DMS79 (cell line): ENCODE measurements at regions not wholly inside any gene's neighbourhood (a gene's known extent, or its start where the extent isn't known, plus 50 kb on each side); places are given as distances from the start of the nearest gene placed in this dataset.
"Not testable (repeated sequence)": the region's sequence is repeated elsewhere in the genome, so short reads cannot be mapped to it uniquely, and the experiment has no call there.

Experiments used
- DNase-seq: peaks from one replicate; lab custom pipeline; 2025; lab: John Stamatoyannopoulos, UW

DNA sequence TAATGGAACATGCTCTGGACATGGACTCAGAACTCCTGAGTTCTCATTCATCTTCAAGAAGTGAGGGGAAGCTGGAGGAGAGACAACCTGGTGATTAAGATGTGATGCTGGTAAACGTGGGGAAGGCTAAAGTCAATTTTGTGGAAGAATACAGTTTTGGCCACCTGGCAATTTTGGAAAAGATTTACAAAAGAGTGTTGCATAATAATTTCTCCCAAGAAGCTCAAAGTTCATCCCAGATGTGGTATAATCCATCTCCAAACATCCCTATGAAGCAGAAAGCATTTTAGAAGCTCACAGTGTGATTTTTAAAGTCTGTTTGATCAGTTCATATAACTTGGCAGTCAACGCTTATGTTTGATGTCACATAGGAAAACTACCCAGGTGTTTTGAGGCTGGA lies 208.7 kb downstream of the LMX1A start:
- DNase-seq = no peak

DNA sequence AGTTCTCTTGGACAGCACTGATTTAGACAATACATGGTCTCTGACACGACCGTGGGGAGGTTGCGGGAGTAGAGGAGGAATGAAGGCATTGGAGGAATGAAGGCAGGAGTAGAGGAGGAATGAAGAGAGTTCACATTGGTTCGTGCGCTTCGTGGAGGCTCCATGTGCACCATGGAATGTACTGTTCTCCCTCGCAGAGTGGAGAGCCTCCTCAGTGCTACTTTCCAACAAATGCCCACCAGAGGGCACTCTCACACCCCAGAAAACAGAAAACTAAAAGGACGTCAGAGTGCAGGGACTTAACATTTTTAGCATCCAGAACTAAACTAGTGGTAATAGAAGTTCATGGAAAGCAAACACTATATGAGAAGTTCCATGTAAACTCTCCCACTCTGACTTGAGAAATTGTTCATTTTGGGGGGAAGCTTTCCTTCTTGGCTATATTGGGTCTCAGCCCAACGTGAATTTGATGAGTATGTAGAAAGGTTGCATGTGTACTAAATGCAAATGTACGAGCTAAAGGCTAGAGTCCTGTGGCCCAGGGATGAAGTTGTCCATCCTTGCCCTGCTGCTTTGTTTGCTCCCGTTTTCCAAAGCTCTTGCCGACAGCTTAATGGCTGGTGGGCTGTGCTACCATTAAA lies 211.6 kb downstream of the LMX1A start:
- no peak for DNase-seq

DNA sequence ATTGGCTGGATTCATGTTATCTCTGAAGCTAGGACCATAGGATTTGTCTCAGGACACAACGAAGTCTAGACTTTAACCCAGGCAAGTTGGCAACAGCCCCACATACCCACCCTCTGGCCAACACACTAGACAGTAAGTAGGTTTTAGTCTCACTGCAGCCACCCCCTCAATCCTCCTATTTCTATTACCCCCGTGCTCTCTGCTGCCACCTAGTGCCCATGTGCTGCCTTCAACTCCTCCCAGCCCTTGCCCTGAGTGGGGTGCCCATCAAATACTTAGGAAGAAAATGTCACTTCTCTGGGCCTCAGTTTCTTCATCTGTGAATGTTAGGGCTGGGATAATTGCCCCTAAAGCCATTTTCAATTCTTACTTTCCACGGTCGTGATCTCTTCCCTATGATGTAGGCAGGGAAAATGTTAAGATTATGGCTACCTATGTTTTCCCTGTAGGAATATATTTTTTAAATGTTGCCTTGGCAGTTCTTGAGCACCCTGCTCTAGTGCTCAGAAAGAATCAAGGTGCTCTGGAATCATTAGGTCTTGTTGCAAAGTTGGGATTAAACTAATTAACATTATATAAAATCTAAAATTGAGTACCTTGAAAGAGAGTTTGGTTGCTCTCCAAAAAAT lies 213.0 kb downstream of the LMX1A start:
- DNase-seq = no peak

DNA sequence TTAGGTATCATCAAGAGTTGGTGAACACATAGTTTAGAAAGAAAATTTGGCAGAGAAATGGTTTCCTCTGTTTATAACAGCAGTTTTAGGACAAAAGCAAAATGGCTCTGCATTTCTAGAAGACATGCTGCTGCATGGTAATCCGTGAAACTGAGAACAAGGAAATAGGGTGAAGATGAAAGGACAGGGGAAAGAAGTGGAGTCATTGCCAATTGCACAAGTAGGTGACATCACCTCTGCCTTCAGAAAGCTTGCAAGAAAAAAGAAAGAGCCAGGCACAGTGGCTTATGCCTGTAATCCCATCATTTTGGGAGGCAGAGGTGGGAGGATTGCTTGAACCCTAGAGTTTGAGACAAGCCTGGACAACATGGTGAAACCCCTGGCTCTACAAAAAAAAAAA lies 217.6 kb downstream of the LMX1A start:
- DNase-seq = no peak

DNA sequence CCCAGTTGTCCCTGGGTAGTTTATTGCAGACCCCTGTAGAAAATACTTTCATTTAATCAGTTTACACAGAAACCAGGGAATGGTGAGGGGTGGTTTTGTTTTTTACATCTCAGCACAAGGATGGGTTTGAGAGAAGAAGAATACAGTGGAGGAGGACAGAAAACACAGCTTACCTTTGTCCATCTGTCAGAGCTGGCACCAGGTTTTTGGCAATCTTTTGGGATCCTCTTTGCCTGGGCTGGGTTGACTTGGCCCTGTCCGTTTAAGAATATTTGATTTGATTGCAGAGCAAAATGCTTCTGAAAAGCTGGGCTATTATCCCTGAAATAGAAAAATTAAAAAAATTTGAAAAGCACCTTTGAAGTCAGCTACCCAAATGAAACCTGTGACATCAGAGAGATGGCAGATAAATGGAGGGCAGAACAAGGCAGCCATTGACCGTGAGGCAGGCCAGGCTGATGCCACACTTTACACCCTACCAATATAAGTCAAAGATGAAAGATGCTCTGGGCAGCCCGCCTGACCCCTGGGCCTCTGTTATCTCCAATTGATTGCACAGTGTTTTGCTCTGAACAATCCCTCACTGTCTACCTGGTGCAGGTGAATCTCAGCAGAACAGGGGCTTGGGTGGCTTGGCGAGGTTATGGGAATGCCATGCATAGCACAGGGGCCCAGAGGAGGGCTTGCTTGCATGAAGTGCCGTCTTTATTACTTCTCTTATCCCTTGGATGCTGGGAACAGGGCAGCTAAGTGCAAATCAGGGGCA lies 218.8 kb downstream of the LMX1A start:
- no peak for DNase-seq

DNA sequence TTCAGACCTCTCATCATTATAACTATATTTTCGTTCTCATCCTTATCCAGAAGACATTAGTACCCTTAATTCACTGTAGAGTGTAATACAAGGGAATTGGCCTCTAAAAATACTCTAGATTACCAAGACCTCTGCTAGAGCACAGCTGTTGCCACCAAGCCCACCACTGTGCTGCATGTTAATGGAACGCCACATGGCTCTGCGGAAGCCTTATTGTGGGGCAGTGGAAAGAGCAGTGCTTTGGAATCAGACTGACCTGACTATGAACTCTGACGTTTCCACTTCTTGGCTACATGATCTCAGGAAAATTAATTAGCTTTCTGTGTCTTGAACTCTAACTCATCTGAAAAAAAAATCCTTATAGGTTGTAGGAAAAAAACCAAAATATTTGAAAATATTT lies 222.1 kb downstream of the LMX1A start:
- DNase-seq = no peak

DNA sequence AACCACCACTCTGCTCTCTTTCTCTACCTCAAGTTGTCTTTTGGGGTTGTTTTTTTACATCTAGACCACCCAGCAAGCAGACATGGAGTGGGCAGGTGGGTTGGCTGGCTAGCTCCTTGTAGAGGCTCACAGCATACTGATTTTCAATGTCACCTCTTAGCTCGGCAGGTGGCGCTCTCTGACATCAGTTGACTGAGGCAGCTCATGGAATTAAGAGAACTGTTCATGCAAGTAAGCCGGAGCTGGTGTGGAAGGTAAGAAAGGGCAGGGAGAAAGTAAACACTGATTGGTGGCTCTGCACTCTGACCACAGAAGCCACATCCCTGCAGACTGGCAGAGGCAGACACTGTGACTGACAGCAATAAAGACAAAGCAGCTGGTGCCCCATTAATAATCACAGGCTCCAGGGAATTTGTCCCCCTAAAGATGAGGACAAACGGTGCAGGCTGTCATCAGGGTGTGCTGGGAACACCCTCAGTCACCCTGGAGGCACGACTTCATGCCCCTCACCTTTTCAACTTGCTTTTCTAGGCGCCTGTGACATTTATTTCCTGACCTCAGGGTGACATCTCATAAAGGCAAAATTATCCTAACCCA lies 226.8 kb downstream of the LMX1A start:
- peak; percentile 58 for DNase-seq

DNA sequence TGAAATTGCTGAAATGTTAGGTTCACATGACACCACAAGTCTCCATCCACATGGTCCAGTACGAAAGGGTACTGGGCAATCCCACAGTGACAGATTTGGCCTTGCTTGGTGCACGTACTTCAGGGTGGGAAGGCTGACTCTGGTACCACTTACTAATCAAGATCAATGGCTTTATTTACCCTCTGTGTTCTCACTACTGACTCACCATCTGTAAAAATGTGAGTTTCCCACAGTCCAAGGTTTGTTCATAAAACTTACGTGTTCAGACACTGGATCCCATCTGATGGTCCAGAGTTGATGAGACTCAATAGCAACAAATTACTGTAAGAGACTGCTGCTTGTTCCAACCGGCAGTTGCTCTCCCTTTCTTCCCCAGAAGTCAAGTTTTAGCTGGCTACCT lies 231.7 kb downstream of the LMX1A start:
- no peak for DNase-seq

DNA sequence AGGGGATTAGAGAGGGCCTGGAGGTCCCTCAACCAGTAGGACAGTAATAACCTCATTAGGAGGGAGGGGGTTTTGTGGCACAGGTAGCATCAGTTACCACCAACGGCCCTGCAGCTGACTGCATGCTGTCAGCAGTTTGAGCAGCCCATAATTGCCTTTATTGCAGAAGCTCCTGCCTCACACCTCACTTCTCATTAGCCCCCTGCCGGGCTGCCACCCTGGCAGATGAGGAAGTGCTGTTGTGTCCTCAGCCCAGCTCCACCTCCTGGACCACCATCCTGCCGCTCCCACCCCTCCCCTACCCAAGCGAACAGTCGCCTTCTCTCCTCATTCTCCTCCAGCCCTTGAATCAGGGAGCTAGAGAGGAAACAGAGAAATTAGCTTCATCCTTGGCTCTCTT lies 237.4 kb downstream of the LMX1A start:
- DNase-seq = no peak

DNA sequence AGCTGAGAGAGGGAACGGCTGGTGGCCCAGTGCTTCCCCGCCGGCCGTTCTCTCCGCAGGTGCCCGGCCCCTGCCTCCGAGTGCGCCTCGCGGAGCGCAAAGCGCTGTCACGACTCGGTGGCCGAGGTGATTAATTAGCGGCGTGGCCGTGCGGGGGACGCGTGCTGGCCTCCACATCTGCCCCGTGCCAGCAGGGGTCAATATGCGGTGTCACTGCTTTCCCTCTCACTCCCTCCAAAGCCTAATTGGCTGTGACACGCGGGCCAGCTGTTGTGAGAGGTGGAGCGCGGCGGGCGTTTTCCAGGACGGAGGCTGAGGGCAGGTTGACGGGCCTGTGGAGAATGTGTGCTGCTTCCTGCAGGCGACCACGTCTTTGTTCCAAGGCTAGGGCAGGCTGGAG lies 239.0 kb downstream of the LMX1A start:
- DNase-seq = no peak

DNA sequence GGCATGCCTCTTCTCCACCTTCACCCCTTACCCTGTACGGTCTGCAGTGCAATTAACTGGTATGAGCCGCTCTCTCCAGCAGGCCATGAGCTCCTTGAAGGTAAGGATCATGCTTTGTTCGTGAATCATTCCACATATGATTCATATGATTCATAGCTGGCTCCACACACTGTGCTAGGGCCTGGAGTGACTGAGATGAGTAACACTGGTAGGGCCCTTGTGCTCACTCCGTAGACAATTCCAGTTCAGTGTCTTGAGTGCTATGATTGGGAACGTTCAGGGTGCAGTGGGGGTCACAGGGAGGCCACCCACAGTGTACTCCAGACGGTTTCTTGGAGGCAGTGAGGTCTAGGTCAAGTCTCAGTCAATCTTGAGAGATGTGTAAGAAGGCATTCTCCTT lies 239.8 kb downstream of the LMX1A start:
- no peak for DNase-seq

DNA sequence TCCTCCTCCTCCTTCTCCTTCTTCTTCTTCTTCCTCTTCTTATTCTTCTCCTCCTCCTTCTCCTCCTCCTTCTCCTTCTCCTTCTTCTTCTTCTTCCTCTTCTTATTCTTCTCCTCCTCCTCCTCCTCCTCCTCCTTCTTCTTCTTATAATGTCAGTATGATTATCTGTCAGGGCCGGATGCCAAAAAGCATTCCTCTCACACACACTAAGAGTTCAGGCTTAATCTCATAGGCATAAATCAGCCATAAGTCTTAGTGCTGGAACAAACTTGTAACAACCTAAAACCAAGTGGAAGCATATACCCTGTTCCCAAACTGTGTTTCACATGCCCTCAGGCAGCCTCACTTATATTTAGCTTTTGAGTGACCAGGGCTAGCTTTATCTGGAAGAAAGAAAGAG lies 240.3 kb downstream of the LMX1A start:
- DNase-seq = no peak

DNA sequence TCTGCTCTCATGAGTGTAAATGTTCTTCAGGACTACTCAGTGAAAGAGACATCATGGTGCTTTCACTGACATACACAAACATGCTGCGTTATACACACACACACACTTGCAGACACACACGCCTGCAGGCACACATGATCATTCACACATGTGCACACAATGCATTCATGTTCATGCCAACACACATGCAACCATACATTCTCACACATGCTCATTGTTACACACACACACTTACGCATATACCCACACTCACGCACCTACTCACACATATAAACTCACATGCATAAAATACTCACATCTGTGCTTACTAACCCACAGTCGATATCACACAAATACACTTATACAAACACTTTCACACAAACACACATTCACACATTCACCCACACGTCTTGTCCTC lies 241.6 kb downstream of the LMX1A start:
- DNase-seq = no peak

DNA sequence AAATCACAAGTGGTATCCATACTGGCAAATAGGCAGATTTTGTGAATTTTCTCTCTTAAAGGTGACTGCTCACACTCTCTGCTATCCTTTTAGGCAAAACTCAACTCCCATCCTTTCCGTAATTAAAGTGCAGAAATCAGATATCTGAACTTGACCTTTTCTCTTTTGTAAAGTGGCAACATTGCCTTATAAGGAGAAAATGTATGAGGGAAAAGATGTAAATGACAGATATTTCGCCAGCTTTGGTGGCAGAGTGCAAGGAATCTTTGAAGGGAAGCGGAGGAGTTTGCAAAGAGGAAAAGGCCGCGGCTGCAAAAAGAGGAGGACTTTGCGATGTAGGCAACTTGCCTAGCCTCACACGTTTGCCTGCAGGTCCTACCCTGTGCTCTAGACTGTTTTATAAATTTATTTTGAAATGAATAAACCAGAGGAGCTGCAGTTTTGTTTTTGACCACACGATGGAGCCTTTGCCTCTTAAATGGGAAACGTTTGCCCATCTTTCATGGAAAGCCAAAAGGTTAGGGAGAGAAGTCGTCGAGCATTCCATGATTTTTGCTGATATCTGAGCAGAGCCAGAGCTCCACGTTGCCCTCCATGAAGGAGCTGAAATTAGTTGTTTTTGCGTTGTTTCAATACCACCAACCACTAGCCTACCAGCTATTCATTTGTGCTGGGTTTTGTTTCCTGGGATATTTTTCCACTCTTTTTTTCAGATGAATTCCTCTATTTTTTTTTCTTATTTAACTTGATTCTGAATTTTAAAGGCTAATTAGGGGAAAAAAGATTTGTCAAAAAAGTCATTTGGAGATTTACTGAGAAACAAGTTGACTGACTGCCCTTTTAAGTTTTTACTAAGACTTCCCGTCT lies 242.3 kb downstream of the LMX1A start:
- DNase-seq = no peak

DNA sequence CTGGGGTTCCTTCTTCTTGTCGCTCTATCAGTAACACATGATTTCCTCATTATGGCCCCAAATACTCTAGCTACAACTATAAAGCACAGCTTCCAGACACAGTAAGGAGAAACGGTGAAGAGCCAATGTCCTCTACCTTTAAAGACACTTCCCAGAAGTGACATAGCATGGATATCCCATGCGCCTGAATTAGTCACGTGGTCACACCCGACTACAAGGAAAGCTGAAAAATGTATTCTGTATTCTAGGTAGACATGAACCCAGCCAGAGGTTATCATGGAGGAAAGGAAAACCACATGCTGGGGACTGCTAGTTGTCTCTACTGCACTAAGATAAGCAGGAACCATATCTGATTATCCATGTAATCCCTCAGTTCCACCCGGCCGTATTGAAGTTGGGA lies 244.3 kb downstream of the LMX1A start:
- no peak for DNase-seq

DNA sequence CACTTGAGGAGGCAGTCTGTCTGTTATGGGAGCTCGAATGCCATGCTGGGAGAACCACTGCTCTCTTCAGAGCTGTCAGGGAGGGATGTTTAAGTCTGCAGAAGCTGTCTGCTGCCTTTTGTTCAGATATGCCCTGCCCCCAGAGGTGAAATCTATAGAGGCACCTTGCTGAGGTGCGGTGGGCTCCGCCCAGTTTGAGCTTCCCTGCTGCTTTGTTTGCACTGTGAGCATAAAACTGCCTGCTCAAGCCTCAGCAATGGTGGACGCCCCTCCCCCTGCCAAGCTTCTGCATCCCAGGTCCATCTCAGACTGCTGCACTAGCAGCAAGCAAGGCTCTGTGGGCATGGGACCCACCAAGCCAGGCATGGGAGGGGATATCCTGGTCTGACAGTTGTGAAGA lies 247.5 kb downstream of the LMX1A start:
- no peak for DNase-seq

DNA sequence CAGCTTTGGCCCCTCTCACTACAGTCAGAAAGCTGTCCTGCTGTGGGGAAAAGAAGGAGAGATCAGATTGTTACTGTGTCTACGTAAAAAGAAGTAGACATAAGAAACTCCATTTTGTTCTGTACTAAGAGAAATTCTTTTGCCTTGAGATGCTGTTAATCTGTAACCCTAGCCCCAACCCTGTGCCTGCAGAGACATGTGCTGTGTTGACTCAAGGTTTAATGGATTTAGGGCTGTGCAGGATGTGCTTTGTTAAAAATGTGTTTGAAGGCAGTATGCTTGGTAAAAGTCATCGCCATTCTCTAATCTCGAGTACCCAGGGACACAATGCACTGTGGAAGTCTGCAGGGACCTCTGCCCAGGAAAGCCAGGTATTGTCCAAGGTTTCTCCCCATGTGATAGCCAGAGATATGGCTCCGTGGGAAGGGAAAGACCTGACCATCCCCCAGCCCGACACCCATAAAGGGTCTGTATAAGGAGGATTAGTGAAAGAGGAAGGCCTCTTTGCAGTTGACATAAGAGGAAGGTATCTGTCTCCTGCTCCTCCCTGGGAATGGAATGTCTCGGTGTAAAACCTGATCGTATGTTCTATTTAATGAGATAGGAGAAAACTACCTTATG lies 263.9 kb downstream of the LMX1A start:
- DNase-seq = not testable (repeated sequence)

DNA sequence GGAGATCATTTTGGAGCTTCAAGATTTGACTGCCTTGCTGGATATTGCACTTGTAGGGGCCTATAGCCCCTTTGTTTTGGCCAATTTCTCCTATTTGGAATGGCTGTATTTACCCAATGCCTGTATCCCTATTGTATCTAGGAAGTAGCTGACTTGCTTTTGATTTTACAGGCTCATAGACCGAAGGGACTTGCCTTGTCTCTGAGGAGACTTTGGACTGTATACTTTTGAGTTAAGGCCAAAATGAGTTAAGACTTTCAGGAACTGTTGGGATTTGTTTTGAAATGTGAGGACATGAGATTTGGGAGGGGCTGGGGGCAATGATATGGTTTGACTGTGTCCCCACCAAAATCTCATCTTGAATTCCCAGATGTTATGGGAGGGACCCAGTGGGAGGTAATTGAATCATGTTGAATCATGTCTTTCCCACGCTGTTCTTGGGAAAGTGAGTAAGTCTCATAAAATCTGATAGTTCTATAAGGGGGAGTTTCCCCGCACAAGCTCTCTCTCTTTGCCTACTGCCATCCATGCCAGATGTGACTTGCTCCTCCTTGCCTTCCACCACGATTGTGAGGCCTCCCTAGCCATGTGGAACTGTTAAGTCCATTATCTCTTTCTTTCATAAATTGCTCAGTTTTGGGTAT lies 276.1 kb downstream of the LMX1A start:
- DNase-seq = no peak

DNA sequence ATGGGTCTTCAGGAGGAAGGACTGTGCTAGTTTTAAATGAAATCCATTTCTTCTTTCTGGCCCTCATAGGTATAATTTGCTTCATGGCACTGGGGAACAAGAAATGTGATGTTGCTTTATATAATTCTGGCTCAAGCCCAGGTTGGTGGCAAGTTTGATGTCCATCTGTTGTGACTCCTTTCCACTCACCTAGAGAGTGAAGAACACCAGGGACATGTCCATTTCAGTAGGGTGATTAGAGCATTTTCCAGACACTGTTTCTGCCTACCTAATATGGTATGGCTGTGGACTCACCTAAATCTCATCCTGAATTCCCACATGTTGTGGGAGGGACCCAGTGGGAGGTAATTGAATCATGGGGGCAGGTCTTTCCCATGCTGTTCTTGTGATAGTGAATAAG lies 278.1 kb downstream of the LMX1A start:
- DNase-seq = no peak

DNA sequence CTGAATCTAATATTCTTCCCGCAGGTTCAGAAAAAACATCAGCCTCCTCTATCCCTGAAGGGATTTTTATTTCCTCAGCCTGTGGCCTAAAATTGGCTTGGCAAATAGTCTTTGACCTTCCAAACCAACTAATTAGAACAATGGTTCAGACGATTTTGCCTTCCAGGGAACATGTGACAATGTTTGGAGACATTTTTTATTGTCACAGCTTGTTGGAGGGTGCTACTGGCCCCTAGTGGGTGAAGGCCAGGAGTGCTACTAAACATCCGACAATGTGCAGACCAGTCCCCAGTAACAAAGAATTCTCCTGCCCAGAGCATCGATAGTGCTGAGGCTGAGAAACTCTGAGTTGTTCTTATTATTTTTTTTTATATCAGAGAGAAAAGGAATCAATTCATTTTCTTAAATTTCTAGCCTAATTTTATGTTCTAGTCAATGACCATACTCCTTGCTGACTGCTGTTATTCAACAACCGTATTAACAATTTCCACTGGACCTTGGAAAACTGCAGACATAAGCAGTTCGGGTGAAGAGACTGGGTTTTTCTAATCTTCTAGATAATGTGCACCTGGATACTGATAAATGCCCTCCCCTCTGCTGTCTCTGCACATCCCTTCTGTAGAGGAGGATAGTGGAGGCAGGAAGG lies 280.7 kb downstream of the LMX1A start:
- DNase-seq = no peak
